HepG2 (cell line): ENCODE measurements at regions not wholly inside any gene's neighbourhood (a gene's known extent, or its start where the extent isn't known, plus 50 kb on each side); places are given as distances from the start of the nearest gene placed in this dataset.

Experiments used
- ATAC-seq: fragments of 200-7000 bp; cut with Tn5 transposase; 3 replicates; pipeline ENCODE4 v1.9.1; 2020; ENCODE audit warnings: mild to moderate bottlenecking, moderate library complexity
- BruUV-seq: library from RNA; stranded (reverse); fragments of 400-500 nt; replicated peaks from 2 replicates; lab custom pipeline; 2021; lab: Mats Ljungman, UMichigan
- CTCF ChIA-PET: fragments of 300-600 bp; formaldehyde crosslinking; extraction: SDS; loops from one replicate; lab custom pipeline; 2021; ENCODE audit warnings: low total read pairs, inconsistent platforms, low intra/inter-chr PET ratio; lab: Yijun Ruan, JAX
- POLR2A ChIA-PET: fragments of 350-600 bp; sonication (Branson Sonifier 250); formaldehyde crosslinking; loops from one replicate; lab custom pipeline; 2020; ENCODE audit warnings: antibody characterized with exemption, inconsistent platforms; lab: Yijun Ruan, JAX
- DNase-seq: peaks from one replicate; pipeline ENCODE4 v3.0.0-alpha.2; 2015; ENCODE audit warnings: low spot score
- FAIRE-seq: peaks from 3 replicates; lab custom pipeline; 2011; peaks lifted over from hg19 to GRCh38; lab: Jason Lieb, UNC
- H2AFZ ChIP-seq: one replicate; pipeline ENCODE4 v1.6.1; 2011; ENCODE audit warnings: low read length, inconsistent platforms
- H3K27ac ChIP-seq: fragments of 300-600 bp; 3 replicates; pipeline ENCODE4 v1.8.0; 2011; ENCODE audit warnings: mixed run types, mild to moderate bottlenecking, mixed read lengths, low read length, inconsistent platforms; ENCODE audit not compliant: insufficient read depth; ENCODE audit errors: extremely low read length
- H3K27me3 ChIP-seq, 2 experiments: fragments of 200-600 bp in 1 of 2; 2 replicates in 1 of 2; 3 replicates in 1 of 2; pipeline versions ENCODE4 v1.6.0 to v1.8.0; 2011; ENCODE audit warnings: low read length in 2 of 2, mild to moderate bottlenecking in 2 of 2, moderate library complexity in 2 of 2, inconsistent platforms in 1 of 2; ENCODE audit not compliant: insufficient read depth in 2 of 2, control insufficient read depth in 1 of 2
- H3K36me3 ChIP-seq, 2 experiments: fragments of 200-600 bp in 1 of 2; replicated peaks in 1 of 2; 2 replicates in 1 of 2; 3 replicates in 1 of 2; pipeline versions ENCODE4 v1.5.1 to v1.8.0; 2011; ENCODE audit warnings: low read length in 2 of 2, inconsistent platforms in 1 of 2; ENCODE audit not compliant: insufficient read depth in 2 of 2, control insufficient read depth in 1 of 2
- H3K4me1 ChIP-seq: 2 replicates; pipeline ENCODE4 v1.5.1; 2012; ENCODE audit warnings: low read length, inconsistent platforms; ENCODE audit not compliant: insufficient read depth
- H3K4me2 ChIP-seq: 2 replicates; pipeline ENCODE4 v1.6.0; 2011; ENCODE audit warnings: low read depth, low read length, inconsistent platforms
- H3K4me3 ChIP-seq, 3 experiments: fragments of 200-600 bp in 1 of 3; sonication (generic), shearing (Covaris generic) in 1 of 3; replicated peaks in 1 of 3; 2 replicates each; pipeline ENCODE4 v1.5.1; 2011 to 2016; ENCODE audit warnings: low read length in 3 of 3, inconsistent platforms in 2 of 3, low read depth in 2 of 3, mild to moderate bottlenecking in 2 of 3, control low read depth in 1 of 3, mixed read lengths in 1 of 3; ENCODE audit not compliant: insufficient read depth in 1 of 3
- H3K79me2 ChIP-seq: one replicate; pipeline ENCODE4 v1.6.1; 2011; ENCODE audit warnings: low read length, inconsistent platforms; ENCODE audit not compliant: insufficient read depth
- H3K9ac ChIP-seq: 2 replicates; pipeline ENCODE4 v1.6.0; 2011; ENCODE audit warnings: mild to moderate bottlenecking, low read depth, low read length, inconsistent platforms; ENCODE audit not compliant: insufficient read depth
- H3K9me3 ChIP-seq: 2 replicates; pipeline ENCODE4 v1.5.1; 2012; ENCODE audit warnings: mild to moderate bottlenecking, low read length
- H4K20me1 ChIP-seq: 2 replicates; pipeline ENCODE4 v1.6.0; 2011; ENCODE audit warnings: inconsistent platforms, mild to moderate bottlenecking, low read length, moderate library complexity; ENCODE audit not compliant: insufficient read depth
- ATM ChIP-seq: fragments of 450-650 bp; IDR thresholded peaks from 2 replicates; pipeline ENCODE4 v1.7.1; 2017; ENCODE audit warnings: mild to moderate bottlenecking, borderline replicate concordance
- CAMTA2 ChIP-seq: sonication (generic); formaldehyde crosslinking; IDR thresholded peaks from 2 replicates; pipeline ENCODE4 v1.4.0; 2020; ENCODE audit warnings: mild to moderate bottlenecking, missing genetic modification reagents, borderline replicate concordance
- GTF3A ChIP-seq: sonication (generic); formaldehyde crosslinking; conservative IDR thresholded peaks from 2 replicates; pipeline ENCODE4 v1.4.0; 2020; ENCODE audit warnings: mild to moderate bottlenecking, missing genetic modification reagents
- NR2F2 ChIP-seq: IDR thresholded peaks from 2 replicates; pipeline ENCODE4 v1.6.1; 2012; ENCODE audit warnings: low read depth, inconsistent platforms, borderline replicate concordance
- RXRB ChIP-seq: IDR thresholded peaks from 2 replicates; pipeline ENCODE4 v1.6.1; 2016; ENCODE audit warnings: borderline replicate concordance, missing genetic modification reagents, missing compliant biosample characterization
- THAP11 ChIP-seq: IDR thresholded peaks from 2 replicates; pipeline ENCODE4 v1.6.1; 2016; ENCODE audit warnings: missing biosample characterization, missing genetic modification reagents
- XRCC5 ChIP-seq: fragments of 200-400 bp; formaldehyde crosslinking; optimal IDR thresholded peaks from 2 replicates; pipeline ENCODE3; 2017; ENCODE audit warnings: mild to moderate bottlenecking, low read length
- ZBTB7B ChIP-seq: sonication (generic); formaldehyde crosslinking; IDR thresholded peaks from 2 replicates; pipeline ENCODE4 v1.4.0; 2020; ENCODE audit warnings: missing genetic modification reagents
- ZKSCAN1 ChIP-seq: fragments of 150-350 bp; IDR thresholded peaks from 2 replicates; pipeline ENCODE4 v1.6.1; 2014; ENCODE audit warnings: low read length
- ZMYM3 ChIP-seq: sonication (generic); formaldehyde crosslinking; IDR thresholded peaks from 2 replicates; pipeline ENCODE4 v1.5.1; 2020; ENCODE audit warnings: mild to moderate bottlenecking, missing genetic modification reagents
- ZNF280D ChIP-seq: sonication (generic); formaldehyde crosslinking; IDR thresholded peaks from 2 replicates; pipeline ENCODE4 v1.5.1; 2020; ENCODE audit warnings: mild to moderate bottlenecking, missing genetic modification reagents
- WGBS: methylation state at CpG from one replicate; pipeline ENCODE4 v1.1.6; 2017; ENCODE audit warnings: low lambda C conversion rate; 5-methylcytosine and 5-hydroxymethylcytosine counted together
- in situ Hi-C: cut with HindIII; loops from 2 replicates; pipeline ENCODE4 v1.10.0; 2017; ENCODE audit warnings: low pct_unique_long_range_greater_than_20kb; ENCODE audit not compliant: extremely low pct_ligation_motif_present
- intact Hi-C: fragments of 100-400 bp; cut with micrococcal nuclease; formaldehyde crosslinking; loops from one replicate; pipeline ENCODE4 v1.10.0; 2022; ENCODE audit not compliant: unreplicated experiment

GRCh38 chr18:42446195-42446594 is 491.2 kb downstream of the PIK3C3 start (continued):
- no peak for TF ChIP-seq CAMTA2 (CRISPR knock-in tag)
- TF ChIP-seq ZMYM3 (CRISPR knock-in tag), result no peak
- no peak for TF ChIP-seq XRCC5
- no peak for TF ChIP-seq GTF3A (CRISPR knock-in tag)
- TF ChIP-seq NR2F2, result peak; percentile 94
- TF ChIP-seq THAP11 (CRISPR knock-in tag), result no peak
- TF ChIP-seq ATM, result no peak

GRCh38 chr18:42447688-42448087 is 492.7 kb downstream of the PIK3C3 start:
- intact Hi-C loops, result loop anchor here (2.0 to 5.0 kb wide), 2 partner anchors 70 to 149 kb away; no protein-coding TSS in a partner anchor
- peak; percentile 56; the same call in 1 of the 2 replicates for TF ChIP-seq ZNF280D
- TF ChIP-seq RXRB (CRISPR knock-in tag), result no peak
- TF ChIP-seq ZKSCAN1, result peak; percentile 38; the same call in 1 of the 2 replicates
- no peak for TF ChIP-seq ZBTB7B (CRISPR knock-in tag)
- TF ChIP-seq GTF3A (CRISPR knock-in tag), result no peak
- Histone ChIP-seq H3K4me1 (peaks cover 40% of the 10 kb centered on the region), H3K4me3 (no peak overlapping the region), H3K27me3 (no peaks in the 10 kb centered on the region), H3K4me2 (no peak overlapping the region), H3K9ac (no peak overlapping the region), H3K9me3 (peaks cover 36% of the 10 kb centered on the region), H3K27ac (no peak overlapping the region), H2AFZ (no peak overlapping the region), H4K20me1 (no peaks in the 10 kb centered on the region), H3K36me3 (no peaks in the 10 kb centered on the region), H3K79me2 (no peaks in the 10 kb centered on the region)
- DNase-seq, result no peak
- POLR2A ChIA-PET, result no interaction called here
- in situ Hi-C loops, result no loop called here
- CTCF ChIA-PET, result no interaction called here
- ATAC-seq, result no peak
- no peak for FAIRE-seq
- BruUV-seq, result no TSS peak
- 93% methylated on average over 1 of the region's 1 CpG for WGBS
